ENCODE measurements at regions not wholly inside any gene's neighbourhood (a gene's known extent, or its start where the extent isn't known, plus 50 kb on each side); places are given as distances from the start of the nearest gene placed in this dataset.

- no peak for TF ChIP-seq CTCF (IDR thresholded peaks at IDR 0.05)
- TF ChIP-seq POLR2A (IDR thresholded peaks at IDR 0.05), result no peak
These were observed 78.2 kb upstream of the MBIP start for GRCh38 chr14:36398463-36399291.

Measured in body of pancreas (tissue), 4 donors.